NCI-H146 treated with DMSO at 0.1 percent for 48 hours (cell line): ENCODE measurements at regions not wholly inside any gene's neighbourhood (a gene's known extent, or its start where the extent isn't known, plus 50 kb on each side); places are given as distances from the start of the nearest gene placed in this dataset.
A peak's percentile ranks its signal among the peaks of the same experiment; 100 is the strongest.

Experiments
- DNase-seq: peaks from one replicate; lab custom pipeline; 2025; ENCODE audit not compliant: unreplicated experiment; lab: John Stamatoyannopoulos, UW

DNA sequence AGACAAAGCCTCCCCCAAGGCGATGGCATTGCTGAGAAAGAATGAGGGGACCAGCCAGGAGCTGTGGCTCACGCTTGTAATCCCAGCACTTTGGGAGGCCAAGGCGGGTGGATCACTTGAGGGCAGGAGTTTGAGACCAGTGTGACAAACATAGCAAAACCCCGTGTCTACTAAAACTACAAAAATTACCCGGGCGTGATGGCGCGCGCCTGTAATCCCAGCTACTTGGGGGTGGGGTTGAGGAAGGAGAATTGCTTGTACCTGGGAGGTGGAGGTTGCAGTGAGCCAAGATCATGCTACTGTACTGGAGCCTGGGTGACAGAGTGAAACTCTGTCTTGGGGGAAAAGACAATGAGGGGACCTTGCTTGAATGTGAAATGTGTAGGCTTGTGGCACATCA, 402.4 kb upstream of the C2CD4B start:
- no peak for DNase-seq

DNA sequence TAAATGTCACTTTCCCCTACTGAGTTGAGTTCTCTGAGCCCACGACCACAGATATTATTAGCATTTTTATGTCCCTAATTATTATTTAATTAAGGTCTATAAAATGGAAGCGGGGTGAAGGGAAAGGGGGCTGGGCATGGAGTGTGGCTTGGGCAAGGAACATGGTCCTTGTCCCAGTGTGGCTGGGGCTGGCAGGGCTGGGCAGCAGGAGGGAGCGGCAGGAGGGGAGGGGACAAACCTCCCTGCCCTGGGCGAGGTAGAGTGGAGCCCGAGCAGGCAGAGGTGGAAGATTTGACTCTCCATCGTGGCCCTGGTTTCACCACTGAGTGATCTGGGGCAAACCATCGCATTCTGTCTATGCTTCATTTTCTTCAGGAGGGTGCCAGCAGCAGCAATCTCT, 402.9 kb upstream of the C2CD4B start:
- DNase-seq, result no peak

DNA sequence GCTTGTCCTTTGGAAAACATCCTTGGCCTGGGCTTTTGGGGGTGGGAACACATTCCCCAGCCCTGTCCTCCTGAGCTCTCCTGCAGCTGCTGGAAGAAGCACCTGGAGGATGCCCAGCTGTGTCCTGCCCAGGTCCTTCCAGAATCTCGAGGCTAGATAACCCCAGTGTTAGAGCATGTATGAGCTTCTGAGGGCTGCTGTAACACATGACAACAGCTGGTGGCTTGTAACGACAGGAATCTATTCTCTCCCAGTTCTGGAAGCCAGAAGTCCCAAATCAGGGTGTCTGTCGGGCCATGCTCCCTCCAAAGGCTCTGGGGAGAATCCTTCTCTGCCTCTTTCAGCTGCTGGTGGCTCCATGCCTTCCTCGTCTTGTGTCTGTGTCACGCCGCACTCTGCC, 403.6 kb upstream of the C2CD4B start:
- no peak for DNase-seq

DNA sequence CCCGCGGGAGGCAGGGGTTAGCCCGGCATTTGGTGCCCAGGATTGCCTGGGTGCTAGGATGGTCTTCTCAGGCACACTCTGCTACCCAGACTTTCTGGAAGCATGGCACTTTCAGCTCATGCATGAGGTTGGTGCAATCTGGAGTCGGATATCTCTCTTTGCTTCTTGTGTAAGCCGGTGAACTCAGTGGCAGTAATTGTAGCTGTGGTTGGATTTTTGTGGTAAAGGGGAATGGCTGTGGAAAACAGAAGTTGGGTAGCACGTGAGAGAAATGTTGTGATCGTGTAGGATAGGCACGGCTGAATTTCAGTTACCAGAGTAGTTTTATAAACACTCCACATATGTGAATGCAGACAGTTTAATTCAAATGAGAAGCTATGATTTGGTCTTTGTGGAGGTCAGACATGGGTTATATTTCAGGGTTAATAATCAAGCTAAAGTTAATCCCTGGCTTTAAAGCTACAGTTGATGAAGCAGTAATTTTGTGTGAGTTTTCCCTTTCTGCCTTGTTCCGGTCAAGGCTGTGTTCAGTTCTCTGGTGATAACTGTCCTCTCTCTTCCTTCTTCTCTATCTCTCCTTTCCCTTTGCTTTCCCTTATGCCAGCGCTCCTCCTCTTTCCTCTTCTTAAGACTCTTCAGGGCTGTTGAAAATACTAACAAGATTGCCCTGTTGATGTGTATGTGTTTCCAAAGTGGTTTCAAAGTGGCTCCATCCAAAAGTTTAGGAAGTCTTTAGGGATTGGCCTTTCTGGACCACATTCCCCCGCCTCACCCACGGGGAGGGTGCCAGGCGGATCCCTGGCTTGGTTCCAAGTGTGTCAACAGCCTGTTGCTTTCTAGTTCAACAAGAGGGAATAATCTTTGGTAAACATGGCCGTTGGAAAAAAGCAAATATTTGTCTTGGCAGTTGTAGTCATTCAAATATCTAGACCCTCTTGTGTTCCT, 404.6 kb upstream of the C2CD4B start:
- DNase-seq, result peak; percentile 7

DNA sequence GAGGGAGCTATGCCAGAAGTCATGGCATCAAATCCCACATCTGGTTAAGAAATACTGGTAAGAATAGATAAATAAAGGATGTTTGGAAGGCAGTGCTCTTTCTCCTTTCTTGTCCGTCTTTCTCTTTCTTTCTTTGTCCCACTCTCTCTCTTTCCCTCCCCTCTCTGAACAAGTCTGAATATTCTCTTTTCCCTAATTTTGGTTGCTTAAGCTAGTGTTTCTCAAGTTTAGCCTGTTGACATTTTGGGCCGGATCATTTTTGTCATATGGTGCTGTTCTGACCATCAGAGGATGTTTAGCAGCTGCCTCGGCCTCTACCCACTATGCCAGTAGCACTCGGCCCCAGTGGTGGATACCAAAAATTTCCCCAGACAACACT, 405.3 kb upstream of the C2CD4B start:
- DNase-seq, result no peak

DNA sequence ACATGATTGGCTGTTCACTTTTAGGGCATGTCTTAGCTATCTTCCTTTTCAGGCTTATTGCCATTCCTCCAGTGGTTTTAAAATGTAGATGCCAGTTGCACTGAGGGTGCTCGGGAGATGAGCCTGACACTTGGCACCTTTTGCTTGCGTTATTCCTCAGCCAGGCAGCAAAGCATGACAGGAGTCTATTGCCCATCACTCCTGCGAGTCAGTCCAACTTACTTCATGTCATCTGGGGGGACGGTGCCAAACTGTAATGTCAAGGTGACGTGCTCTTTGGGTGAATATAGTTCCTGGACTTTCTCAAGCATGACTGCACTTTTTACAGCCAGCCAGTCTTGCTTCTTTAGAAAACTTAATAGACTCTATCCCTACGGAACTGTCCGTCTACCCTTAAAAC, 406.0 kb upstream of the C2CD4B start:
- no peak for DNase-seq

DNA sequence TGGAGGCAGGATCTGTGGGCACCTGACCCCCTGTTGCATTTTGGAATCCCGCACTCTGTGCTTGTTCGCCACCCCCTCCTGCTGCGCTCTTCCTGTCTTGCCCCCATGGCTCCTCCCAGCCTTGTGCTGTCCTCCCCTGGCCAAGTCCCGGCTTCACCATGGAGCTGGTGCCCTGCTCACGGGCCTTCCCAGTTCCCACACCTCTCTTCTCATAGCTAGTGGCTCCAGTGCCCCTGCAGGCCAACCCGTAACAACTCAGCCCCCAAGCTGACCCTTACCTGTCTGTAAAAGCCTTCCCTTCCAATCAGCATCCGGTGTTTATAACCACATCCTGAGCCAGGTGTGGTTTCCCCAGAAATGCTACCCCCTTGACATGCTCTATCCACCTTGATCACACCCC, 407.7 kb upstream of the C2CD4B start:
- no peak for DNase-seq

DNA sequence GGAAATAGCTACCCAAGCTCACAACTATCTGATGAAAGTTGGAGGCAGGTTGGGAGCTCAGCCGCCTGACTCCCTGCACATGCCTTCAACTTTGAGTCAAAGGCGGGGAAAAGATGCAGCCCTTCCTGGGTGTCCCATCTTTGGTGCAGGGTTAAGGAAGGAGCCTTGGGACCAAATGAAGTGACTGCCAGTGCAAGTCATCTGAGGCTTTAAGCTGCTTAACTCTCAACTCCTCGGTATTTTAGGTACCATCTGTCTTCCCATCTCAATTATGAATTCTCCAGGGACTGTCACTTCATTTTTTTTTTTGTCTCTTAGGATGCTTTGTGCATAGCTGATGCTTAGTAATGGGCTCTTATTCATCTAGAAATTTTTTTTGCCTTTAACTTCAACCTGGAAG, 408.8 kb upstream of the C2CD4B start:
- DNase-seq, result no peak

DNA sequence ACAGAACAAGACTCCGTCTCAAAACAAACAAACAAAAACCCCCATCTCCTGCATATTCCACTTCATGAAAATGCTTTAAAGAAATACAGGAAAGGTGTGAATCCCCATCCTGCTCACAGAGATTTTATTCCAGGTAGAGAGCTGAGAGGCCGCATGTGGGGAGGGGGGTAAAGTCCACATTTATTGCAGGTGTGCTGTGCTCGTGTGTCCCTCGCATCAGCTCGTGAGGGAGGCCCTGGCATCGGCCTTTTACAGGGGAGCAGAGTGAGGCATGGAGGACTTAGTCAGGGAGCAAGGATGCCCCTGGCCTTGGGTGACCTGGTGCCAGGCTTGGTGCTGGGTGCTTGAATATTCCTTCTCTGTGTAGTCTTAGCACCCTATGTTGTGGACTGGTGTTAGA, 413.5 kb upstream of the C2CD4B start:
- no peak for DNase-seq

DNA sequence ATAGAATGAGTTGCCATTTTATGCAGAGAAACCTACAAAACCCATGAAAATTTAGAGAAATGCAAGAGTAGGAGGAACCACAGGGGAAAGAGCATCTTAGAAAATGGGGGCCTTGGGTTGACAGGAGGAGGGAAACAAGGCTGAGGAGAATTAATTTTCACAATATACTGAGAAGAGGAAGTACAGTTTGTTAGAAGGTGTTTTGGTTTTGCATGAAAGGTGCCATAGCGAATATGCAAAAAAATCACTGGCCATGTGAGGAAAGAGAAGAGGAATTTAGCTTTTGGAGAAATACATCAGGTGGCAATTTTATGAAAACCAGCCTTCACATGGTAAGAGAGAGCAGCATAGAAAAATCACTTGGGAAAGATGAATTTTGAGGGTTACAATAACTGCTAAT, 413.9 kb upstream of the C2CD4B start:
- no peak for DNase-seq

DNA sequence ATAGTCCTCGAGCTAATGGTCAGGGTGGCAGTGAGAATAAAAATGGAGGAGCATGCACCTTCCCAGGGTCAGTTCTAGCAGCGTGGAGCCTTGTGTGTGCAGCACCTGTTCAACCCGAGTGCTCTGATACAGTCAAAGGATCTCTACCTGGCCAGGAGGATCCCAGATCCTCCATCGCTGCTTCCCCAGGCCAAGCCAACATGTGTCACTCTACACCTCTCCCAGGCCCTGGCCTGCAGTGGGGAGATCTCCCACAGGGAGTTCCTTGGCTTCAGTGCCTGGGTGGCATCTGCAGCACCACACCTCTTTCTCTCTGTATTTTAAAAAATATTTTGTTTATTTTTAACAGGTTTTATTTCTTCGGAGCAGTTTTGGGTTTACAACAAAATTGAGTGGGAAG, 414.8 kb upstream of the C2CD4B start:
- DNase-seq, result no peak

DNA sequence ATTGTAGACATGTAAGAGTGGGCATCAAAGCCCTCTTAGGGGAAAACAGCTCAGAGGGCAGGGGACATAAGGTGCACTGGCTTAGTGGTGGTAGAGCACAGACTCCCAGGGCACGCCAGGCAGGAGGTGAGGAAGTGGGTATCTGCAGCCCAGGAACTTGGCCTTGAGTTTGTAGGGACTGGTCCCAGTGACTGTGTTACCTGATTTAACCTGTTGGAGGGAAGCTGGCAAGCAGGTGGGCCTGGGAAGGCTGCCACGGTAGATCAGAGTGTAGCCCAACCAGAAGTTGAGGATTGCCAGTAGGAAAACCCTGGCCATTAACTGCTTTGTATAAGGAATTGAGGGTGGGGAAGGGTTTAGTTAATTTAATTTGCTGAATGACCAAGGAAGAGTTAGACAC, 417.5 kb upstream of the C2CD4B start:
- DNase-seq, result no peak

DNA sequence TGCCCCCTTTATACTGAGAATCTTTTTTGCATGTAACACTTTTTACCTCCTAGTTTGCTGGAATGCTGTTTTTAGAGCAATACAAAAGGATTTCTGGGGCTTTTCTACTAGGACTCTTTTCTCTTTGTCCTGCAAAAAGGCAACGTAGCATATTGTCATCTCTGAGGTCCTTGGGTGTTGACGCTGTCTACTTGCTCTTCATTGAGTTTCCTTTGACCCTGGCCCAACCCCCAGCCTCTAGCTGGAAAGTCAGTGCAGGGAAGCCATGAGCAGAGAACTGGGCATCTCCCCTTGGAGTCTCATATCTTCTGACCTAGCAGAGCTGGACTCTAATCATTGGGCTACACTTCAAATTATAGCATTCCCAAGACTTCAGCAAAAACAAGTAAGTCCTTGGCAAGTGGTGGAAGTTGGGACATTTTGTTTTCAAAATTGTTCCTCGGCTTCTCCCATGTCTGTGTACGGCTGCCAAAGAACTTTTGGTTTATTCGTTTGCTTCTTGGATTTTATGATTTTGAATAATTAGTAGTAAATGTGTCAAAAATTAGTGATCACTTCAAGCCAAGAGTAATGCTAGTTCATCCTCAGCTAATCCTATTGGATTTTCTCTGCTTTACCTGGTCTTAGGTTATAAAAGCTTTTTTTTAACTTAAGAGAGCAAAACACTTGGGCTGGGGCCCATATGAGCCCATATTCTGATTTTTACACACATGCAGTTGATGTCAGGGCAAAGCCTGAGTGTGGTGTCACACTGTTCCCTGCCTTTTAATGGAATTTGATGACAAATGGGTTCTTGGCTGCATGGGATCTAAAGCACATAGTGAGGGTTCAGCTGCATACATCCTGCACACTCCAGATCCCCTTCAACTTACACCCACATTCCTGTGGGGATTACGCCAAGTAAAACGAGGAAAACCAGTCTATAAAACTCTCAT, 419.5 kb upstream of the C2CD4B start:
- no peak for DNase-seq

DNA sequence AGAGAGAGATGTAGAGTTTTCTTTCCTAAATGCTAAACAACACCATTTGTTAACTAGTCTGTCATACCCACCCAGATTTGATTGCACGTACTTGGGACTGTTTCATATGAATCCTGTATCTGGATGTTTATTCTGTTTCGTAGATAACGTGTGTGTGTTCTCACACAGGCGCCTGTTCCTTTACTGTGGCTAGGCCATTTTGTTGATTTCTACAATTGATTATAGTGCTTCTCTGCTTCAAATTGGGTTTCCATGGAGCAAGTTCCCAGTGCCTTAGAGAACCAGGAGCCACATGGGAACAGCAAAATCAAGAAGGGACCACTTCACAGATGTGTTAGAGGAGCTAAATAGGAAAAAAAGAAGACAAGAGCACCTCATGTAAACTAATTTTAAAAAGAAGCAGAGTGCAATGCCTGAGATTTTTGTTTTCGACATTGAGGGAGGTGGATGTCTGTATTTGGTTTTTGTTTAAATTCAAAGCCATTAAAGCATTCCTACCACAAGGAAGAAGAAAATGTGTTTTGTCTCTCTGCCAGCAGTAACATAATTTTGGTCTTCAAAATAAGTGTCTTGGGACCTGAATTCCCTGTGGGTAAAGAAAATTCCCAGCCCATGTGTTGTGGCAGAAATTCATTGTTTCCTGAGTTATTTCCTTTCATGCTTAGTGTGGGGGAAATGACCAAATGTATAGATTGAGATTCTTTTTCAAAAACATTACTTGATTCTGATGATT, 424.0 kb upstream of the C2CD4B start:
- DNase-seq, result no peak

DNA sequence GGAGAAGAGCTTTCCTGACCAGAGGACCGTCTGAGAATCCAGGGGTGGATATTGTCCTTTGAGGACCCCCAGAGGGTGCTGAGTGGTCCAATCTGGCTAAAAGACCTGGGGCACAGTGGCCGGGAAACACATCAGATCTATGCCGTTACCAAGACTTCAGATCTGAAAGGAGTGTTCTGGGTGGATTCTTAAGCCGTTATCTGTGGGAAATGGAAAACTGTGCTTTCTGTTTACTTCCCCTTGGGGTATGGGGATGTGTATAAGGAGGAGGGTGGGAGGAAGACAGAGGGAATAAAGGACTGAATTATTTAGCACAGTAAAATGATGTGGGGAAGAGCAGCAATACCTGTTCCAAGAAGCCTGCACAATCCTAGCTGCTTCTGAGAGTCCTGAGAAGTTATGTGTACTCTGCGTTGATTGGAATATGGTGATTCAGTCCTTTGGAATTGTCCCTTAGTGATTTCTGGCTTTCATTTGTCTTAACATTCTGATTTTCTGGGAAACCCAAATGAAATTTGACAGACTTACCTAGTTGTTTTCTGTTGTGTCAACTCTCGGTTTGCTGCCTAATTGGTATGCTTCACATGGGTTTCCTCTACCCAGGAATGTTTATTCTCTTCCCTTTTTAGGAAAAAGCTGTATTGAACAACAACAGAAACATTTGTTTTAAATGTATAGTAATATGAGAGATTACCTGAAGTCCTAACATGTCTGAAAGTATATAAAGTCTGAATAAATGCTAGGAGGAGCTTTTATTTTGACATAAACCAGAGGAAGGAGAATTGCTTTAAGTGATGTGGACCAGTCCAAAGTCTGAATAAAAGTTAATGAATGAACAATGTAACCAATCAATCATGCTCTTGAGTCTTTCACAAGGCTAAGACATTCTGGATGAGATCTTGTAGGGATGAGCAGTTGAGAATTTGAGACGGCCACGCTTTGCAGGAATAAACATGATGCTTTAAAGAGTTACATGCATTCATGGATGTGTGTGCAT, 427.1 kb upstream of the C2CD4B start:
- no peak for DNase-seq

DNA sequence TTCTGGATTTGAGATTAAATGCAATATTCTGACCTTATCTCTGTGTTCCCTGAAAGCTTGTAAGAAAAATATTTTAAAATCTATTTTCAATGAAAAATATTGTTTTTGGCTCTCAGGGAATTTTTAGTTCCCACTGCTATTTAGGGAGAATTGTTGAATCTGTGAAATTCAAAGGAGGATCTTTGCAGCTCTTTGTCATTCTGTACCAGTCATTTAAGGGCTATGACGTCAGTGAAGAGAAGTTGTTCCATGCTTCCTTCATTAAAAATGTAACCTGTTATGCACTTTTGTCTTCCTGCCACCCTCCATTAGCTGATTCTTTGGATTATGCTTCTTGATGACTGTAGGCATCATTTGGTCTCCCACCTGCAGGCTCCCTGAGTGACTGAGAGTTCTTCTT, 427.8 kb upstream of the C2CD4B start:
- DNase-seq, result no peak

DNA sequence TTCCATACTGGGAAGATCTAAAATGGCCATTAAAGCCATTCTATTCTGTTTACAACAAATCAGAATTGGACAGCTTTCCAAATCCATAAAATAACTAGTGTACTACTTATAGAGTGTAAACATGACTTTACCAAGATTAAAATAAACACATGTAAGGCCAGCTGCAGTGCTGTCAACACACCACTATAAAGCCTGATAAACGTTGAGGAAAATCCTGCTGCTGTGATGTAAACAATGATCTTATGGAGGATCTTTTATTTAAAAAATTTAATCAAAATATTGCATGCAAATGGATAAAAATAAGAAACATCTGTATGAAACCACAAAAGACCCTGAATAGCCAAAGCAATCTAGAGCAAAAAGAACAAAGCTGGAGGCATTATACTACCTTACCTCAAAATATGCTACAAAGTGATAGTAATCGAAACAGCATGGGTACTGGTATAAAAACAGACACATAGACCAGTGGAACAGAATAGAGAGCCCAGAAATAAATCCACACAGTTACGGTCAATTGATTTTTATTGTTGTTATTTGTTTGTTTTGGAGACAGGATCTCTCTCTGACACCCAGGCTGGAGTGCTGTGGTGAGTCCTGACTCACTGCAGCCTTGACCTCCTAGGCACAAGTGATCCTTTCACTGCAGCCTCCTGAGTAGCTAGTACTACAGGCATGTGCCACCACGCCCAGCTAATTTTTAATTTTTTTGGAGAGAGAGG, 428.8 kb upstream of the C2CD4B start:
- DNase-seq, result no peak

DNA sequence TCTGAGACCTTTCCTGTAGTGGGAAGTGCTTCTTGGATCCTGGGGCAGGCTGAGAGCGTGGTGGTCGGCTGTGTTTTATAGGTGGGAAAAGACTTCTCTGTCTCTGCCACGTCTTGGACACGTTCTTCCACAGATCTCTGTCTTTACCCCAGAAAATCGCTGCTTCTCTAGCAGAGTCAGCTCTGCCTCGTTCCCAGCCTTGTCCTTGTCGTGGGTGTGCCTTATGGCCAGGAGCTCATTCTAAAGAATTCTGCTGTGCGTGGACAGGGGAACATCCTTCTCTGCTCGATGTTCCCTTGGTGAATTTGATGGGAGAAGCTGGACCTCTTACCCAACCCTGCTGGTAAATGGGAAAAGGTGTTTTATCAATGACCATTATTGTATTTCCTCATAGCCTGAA, 433.1 kb upstream of the C2CD4B start:
- DNase-seq, result no peak
